H1 (cell line): ENCODE measurements at regions not wholly inside any gene's neighbourhood (a gene's known extent, or its start where the extent isn't known, plus 50 kb on each side); places are given as distances from the start of the nearest gene placed in this dataset.

Experiments
- BRCA1 ChIP-seq: IDR thresholded peaks from 2 replicates; pipeline ENCODE4 v1.6.1; 2012; ENCODE audit warnings: low read depth, low read length, improper control_type of control experiment
- TF ChIP-seq, protein P1 (sequence below), 3 experiments: IDR thresholded peaks; 1 replicate in 2 of 3; 2 replicates in 1 of 3; pipeline versions ENCODE4 v1.5.1 to v1.6.1; 2011; ENCODE audit warnings: low read length in 3 of 3, mild to moderate bottlenecking in 3 of 3, inconsistent platforms in 2 of 3, low read depth in 1 of 3, moderate library complexity in 1 of 3; ENCODE audit not compliant: insufficient read depth in 1 of 3; ENCODE audit errors: control extremely low read depth in 1 of 3
- TF ChIP-seq, protein P2 (sequence below): IDR thresholded peaks from 2 replicates; pipeline ENCODE4 v1.6.1; 2012; ENCODE audit warnings: inconsistent platforms

DNA sequence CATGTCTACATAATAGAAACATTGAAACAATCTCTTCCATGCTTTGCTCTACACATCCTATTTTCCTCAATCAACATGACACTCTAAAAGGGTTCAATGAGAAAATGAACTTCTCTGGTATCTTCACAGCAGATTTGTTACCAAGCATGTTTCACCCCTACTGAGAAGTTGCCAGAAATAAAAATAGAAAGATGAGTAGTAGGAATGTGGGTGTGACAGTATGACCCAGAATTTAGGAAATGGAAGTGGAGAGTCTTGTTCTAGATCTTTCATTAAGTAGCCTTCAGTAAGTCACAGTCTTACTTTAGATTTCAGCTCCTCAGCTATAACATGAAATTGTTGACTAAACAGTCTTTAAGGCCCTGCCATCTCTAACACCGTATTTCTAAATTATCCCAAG, 581.8 kb downstream of the EFNA5 start:
- TF ChIP-seq, protein P1, sequence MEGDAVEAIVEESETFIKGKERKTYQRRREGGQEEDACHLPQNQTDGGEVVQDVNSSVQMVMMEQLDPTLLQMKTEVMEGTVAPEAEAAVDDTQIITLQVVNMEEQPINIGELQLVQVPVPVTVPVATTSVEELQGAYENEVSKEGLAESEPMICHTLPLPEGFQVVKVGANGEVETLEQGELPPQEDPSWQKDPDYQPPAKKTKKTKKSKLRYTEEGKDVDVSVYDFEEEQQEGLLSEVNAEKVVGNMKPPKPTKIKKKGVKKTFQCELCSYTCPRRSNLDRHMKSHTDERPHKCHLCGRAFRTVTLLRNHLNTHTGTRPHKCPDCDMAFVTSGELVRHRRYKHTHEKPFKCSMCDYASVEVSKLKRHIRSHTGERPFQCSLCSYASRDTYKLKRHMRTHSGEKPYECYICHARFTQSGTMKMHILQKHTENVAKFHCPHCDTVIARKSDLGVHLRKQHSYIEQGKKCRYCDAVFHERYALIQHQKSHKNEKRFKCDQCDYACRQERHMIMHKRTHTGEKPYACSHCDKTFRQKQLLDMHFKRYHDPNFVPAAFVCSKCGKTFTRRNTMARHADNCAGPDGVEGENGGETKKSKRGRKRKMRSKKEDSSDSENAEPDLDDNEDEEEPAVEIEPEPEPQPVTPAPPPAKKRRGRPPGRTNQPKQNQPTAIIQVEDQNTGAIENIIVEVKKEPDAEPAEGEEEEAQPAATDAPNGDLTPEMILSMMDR (IDR thresholded peaks at IDR 0.05; ENCODE audit: control extremely low read depth in 1 of 3, insufficient read depth in 1 of 3, low read depth in 1 of 3, low read length in 3 of 3): no peak
- TF ChIP-seq, protein P2, sequence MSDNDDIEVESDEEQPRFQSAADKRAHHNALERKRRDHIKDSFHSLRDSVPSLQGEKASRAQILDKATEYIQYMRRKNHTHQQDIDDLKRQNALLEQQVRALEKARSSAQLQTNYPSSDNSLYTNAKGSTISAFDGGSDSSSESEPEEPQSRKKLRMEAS: no peak
- TF ChIP-seq BRCA1: no peak
